Erythroblast (primary cell): ENCODE measurements at regions not wholly inside any gene's neighbourhood (a gene's known extent, or its start where the extent isn't known, plus 50 kb on each side); places are given as distances from the start of the nearest gene placed in this dataset.

ENCODE experiments used
- GATA1 ChIP-seq: IDR thresholded peaks from 2 replicates; pipeline ENCODE4 v1.6.1; 2011; ENCODE audit warnings: low read depth, mild to moderate bottlenecking, control low read depth, low read length, moderate library complexity
- POLR2A ChIP-seq: IDR thresholded peaks from 2 replicates; pipeline ENCODE4 v1.6.1; 2011; ENCODE audit warnings: mild to moderate bottlenecking, low read length

GRCh38 chr2:219973136-219973535 is 345.7 kb downstream of the SLC4A3 start:
- TF ChIP-seq POLR2A (no peak), GATA1 (no peak)
